GM21576 (cell line): ENCODE measurements at regions not wholly inside any gene's neighbourhood (a gene's known extent, or its start where the extent isn't known, plus 50 kb on each side); places are given as distances from the start of the nearest gene placed in this dataset.

Experiments used
- ATAC-seq: cut with Tn5 transposase; IDR thresholded peaks from one replicate; pipeline ENCODE4 v1.9.1; 2021; ENCODE audit warnings: mild to moderate bottlenecking, moderate library complexity; ENCODE audit not compliant: unreplicated experiment

DNA sequence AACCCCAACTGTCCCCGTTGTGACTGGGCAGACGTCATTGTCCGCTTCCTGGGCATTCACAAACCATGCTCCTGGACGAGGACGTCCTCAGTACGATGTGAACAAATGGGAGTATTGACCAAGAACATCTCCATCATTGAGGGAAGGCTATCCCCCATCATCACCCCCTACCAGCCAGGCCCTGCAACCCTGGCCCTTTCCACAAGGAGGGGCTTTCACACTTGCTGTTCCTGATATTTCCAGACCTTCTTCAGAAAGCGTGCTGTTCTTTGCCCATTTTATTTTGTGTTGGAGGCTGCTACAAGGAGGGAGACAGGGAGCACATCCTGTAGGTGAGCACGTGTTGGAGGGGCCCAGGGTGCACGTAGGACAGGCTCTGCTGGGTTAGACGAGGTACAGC lies 277.0 kb upstream of the LRRC3B start:
- ATAC-seq = no peak

DNA sequence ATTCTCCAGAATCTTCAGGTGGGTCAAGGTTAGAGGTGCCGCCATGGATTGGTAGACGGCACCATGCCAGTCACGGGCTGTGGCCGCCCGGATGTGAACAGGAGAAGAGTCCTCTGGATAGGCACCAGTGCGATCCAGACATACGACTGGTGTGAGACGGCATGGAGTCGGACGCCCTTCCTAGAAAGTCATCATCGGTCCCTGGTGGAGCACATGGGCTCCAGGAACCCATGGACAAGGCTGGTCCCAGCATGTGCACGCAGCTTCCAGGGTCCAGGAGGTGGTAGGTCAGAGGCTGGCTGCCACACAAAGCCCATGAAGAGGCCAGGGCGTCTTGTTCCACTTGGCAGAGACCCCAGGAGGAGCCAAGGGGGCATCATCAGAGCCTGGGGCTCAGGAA lies 276.1 kb upstream of the LRRC3B start:
- no peak for ATAC-seq

DNA sequence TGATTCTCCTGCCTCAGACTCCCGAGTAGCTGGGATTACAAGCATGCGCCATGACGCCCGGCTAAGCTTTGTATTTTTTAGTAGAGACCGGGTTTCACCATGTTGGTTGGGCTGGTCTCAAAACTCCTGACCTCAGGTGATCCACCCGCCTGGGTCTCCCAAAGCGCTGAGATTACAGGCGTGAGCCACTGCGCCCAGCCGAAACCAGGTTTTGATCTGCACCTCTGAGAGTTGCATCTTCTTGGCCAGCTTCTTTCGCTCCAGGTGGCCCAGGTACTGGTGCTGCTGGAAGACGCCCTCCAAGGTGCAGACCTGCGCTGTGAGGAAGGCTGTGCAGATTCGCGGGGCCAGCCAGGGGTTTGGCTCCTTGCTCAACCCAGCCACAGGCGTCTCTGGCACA lies 275.4 kb upstream of the LRRC3B start:
- no peak for ATAC-seq

DNA sequence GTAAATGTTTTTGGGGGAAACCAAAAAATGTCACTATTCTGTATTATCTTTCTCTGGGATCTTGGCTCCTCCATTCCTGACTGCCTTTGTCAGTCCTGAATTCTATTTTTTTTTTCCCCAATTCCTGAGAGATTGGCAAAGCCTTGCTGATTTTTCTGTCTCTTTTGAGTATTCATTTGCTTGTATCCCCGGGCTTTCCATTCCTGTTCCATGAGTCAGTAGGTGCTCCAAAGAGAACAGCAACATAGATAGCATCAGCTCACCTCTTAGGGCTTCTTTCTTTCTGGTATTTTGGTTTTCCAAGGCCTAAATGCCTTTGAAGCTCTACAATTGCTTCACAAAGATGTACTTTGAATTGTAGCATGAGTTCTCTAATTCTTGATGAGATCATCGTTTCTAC lies 271.7 kb upstream of the LRRC3B start:
- ATAC-seq = no peak

DNA sequence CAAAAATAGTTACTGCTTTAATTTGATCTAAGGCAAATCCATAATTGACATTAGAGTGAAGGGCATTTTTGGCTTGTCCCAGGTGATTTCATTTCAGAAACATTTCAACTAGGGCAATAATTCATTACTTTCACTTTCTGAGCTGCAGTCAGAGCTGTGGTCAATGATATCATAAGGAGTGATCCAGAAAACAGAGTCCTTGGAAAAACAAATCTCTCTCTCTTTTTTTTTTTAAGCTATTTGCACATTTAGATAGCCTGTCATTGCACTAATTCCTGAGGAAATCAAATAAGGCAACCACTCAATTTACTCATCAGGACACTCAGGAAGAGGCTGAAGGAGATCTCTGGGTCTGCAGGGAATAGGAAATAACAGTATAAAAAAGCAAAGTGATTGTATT lies 269.5 kb upstream of the LRRC3B start:
- ATAC-seq = no peak

DNA sequence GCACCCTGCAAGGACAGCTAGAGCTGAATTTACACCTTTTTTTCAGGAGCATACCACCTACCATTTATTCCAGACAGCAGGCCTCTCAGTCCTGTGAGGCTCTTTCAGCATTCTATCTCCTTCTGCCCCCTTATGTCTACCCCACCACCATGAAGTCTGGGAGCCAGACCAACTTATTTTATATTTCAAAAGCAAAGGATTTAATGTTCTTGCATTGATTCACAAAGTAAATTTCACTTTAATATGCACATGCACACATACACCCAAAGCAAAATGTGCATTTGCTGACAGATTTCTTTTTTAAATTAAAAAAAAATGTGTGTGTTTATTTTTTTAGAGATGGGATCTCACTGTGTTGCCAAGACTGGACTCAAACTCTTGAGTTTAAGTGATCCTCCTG lies 264.2 kb upstream of the LRRC3B start:
- ATAC-seq = no peak

DNA sequence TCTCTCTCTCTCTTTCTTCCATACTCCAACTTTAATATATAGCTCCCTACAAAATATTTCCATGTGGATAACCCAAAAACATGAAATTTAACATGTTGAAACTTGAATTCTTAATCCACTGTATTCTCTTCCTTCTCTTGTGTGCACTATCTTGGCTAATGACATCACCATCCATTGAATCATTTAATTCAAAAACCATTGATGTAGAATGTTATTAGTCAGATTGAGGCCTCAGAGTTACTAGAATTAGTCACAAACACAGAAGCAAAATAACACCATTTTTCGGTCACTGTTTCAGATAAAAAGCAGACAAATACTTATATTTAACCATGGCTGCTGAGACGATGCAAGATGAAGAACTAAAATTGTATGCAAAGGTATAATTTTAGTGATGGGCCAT lies 256.9 kb upstream of the LRRC3B start:
- ATAC-seq = no peak

DNA sequence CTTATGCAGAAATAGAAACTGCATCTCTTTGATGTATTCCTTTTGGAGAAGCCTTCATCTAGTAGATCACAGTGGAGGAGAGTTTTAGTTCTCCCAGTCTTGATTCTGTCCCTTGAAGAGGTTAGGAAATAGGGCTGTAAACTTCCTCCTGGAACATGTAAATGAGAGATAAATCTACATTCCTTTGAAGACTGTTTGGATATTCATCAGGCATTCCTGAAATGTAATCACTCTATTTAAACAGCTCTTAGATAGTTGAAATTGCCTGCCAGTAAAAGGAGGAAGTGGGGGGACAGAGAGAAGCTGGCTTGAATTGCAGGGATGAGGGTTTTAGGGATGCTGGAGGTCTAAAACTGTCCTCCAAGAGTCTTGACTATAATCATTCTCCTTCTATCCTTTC lies 254.3 kb upstream of the LRRC3B start:
- no peak for ATAC-seq

DNA sequence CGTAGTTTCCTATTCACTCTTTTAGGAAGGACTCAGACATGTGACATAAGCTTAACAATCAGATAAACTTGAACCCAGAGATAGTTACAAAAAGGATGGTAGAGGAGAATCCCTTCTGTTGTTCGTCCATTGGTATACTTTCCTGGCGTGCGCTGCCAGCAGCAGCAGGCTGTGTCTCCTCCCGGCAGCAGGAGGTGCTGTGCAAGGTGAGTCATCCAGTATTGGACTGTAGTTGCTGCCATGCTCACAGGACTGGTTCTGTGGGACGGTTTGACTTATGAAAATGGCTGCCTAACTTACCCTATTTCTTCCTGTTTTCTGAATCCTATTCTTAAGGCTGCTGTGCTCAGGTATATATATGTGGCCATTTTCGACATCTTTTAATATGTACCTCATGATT lies 253.4 kb upstream of the LRRC3B start:
- ATAC-seq = no peak

DNA sequence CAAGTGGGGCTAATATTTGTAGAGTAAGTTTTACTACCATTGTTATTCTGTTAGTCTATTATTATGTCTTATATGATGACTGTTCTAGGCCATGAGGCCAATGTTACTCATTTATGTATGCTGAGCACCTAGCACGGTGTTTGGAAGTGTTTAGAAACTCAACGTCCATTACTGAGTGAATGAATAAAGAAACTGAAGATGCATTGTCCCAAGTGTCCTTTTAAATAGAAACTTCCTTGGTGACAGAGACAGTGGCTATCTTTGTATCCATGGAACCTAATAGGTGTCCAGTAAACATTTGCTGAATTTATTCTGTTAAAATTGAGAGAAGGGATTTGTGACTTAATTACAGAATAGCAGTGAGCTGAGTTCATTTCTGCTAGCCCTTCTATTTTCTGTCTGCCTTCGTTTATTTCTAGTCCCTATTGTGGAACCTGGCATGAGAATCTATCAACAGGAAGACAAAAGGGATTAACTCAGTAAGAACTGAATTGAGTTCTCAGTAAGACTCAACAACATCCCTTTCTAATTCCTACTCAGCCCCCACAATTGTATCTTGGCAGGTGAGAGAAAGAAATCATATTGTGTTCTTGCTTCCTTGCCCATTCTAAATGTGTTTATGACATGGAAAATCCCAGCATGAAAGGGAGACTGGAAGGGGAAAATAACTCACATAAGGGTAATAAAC lies 246.6 kb upstream of the LRRC3B start:
- no peak for ATAC-seq

DNA sequence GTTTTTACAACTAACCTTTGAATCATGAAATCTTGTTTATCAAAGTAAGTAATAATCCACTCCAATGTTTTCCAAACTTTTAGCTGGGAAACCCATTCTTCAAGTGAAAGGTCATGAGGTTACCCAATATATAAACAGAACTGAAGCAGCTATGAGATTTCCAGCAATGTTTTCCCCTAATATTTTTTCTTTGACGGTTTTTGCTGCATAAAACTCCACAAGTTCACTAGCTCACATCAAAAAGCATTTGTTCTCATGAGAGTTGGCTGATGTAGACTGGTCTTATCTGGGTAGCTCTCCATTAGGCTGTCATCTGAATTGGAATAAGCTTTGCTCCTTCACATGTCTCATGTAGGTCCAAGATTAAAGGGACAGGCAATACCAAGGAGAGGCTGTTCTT lies 241.2 kb upstream of the LRRC3B start:
- ATAC-seq = no peak

DNA sequence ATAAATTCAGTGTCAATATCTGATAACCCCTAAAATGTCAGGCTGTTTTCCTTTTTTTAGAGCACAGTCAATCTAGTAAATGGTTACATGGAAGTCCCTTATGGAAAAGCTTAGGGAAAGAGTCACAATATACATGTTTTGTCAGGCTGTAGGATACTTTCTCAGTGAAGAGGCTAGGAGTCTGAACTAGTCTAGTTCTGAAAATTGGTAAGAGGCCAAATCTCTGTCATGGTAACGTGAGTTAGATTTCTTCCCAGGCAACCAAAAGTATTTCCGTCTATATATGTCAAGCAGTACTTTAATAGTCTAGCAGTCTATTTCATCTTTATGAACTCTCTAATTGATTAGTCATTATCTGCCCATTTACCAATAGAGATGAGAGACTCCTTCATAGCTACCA lies 215.9 kb upstream of the LRRC3B start:
- no peak for ATAC-seq

DNA sequence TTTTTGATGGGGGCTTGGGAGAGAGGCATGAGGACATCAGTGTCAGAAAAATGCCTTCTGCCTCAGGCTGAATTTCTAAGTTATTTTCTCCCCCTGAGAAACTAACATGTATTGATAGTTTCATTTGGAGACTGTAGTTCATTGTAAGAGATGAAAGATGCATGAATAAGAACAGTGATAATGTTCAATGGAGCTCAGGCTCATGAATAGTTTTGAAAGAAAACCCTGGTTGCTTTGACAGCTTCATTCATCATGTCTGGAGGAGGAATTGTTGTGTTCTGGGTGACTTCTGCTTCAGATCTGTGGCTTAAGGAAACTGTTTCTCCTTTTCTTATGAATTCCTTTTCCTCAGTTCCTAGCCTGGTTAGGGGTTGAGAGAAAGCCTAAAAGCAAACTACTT lies 204.0 kb upstream of the LRRC3B start:
- ATAC-seq = no peak

DNA sequence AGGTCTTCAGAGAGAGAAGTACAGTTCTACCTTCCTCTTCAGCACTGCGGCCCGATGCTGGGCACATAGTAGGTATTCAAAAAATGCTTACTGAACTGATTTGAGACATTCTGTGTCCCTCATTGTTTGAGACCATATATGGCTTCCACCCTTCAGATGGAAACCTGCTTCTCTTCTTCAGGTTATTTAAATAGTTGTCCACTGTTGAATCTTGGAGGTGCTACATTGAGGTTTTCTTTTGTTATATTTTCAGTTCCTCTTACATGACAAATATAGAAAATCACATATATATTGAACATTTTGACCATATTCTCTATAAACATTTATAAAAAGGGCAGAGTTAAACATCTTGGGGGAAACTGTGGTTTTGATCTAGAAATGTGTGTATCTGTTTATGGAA lies 200.2 kb upstream of the LRRC3B start:
- no peak for ATAC-seq

DNA sequence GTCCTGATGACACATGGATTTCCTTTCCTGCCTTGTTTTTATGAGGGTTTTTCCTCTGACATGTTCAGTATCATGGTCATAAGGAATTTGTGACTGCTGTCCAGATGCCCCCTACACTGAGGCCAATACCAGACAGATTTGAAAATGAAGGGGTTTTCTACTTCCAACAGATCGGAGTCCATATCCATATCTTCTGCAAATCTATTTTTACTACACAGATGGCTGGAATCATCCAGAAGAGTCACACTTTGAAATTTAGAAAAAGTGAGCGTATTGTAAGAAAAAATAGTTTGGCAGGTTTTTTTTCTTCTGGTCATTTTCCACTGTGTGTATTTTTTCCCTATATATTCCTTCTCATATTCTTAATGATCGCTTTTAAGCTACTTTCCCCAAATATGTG lies 197.5 kb upstream of the LRRC3B start:
- no peak for ATAC-seq

DNA sequence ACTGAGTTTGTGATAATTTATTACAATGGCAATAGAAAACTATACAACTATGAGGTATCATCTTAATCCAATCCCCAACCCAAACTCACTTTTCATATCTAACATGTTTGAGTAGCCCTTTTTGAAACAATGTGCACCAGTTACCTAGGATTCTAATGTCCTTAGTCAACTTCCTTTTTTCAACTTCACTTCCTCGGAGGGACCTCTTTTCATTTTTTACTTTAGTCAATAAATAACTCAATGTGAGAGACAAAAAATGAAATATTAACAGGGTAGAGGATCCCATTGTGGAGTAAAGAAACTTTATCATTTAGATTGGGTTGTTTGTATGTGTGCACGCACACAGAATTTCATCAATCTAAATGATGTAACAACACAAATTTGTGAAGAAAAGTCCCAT lies 193.6 kb upstream of the LRRC3B start:
- ATAC-seq = no peak

DNA sequence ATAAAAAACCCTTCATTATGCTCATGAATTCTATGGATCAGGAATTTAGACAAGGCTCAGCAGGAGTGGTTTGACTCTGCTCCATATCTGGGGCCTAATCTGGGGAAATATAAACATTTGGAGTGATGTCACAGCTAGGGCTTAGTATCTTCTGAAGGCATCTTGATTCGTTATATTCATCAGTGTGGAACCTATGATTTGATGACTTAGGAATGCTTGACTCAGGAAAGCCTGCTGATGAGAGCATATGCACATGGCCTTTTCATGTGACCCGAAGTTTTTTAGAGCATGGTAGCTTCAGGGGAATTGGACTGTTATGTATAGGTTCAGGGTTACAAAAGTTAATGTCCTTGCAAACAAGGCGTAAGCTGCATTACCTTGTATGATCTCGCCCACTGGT lies 184.9 kb upstream of the LRRC3B start:
- ATAC-seq = no peak

DNA sequence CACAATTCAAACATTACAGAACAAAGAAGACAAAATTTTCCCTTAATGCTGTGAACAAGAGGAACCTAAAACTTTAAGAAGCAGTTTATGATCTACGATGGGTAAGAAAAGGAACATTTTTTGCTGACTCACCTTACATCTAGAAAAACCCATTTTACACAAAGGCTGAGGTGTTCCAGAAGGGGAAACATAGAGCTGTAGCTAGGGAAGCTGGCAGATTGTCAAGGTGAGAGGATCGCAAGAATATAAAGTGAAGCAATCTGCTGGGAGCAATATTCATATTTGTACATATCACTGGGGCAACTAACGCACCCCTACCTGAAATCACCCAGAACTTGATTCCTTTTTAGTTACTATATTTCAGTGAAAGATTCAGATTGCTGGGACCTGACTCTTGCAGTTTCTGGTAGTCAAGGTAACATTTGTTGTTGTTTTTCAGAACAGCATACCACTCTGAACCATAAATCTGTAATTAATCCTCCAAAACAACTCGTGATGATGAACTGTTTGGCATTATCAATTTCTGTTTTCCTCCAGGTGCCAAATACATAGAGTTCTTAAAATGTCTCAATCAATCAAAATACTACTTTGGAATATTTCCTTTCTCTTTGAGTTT lies 184.1 kb upstream of the LRRC3B start:
- ATAC-seq = no peak

DNA sequence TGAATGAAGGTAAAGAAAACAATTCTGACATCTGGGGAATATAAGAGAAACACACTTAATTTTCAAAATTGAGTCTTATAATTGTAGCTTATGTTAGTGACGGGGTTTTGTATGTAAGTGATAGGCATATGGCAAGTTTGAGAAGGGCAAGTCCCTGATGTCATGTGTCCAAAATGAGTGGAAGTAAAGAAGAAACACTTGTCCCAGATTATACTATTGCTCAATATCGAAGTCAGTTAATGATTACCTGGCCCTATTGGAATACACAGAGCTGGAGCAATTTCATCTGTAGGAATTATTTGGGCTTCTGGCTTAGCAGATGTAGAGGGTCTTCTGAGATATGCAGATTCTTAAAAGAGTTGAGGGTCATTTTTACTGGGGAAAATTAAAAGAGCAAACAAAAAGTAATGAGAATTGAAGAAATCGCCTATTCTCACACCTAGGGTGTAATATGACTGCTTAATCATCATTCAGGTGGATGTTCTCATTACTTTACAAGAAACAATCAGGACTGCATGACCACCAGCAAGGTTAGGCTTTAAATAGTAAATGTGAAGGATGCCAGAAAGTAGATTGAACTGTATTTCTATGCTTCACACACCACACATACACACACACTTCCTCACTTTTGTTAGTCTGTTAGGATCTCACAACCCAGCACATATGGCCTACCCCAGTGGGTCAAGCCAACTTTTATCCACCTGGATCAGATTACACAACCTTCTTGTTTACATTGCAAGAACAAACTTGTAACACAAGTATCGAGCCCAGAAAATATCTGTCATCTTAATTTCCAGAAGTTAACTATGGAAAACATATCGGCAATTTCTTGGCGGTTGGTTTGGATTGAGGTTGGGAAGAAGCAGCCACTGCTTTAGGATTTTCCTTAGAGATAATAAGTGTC lies 183.3 kb upstream of the LRRC3B start:
- no peak for ATAC-seq

DNA sequence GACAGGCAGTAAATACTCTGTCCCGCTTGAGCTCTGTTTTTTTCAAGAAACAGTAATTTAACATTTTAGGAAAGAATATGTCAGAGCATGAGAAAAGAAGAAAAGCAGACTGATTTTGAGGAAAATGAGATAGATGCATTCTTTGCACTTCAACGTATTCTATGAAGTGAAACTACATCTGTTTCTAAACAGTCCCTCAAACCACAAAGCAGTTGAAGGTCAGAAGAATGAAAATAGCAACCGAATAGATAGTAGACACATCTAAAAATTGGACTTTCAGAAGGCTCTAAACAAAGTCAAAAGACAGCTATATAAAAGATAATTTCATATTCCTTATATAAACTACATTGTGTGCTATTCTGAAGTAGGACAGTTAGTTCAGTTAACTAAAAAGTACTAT lies 172.6 kb upstream of the LRRC3B start:
- ATAC-seq = no peak

DNA sequence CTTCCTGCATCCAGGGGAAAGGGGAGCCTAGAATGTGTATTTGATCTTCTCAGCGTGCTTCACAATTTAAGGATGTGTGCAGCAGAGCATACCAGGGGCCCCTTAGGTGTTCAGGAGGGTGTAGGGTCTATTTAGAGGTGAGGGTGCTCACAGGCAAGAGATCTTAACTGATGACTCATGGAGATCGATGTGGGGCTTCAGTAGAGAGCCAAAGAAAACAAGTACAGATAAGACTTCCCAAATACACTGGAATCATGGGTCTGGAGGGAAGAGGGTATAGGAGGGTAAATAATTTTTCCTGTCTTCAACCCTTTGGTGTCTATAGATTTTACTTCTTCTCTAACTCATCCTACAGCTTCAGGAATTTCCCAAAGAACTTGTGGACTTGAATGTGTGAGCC lies 170.2 kb upstream of the LRRC3B start:
- no peak for ATAC-seq

DNA sequence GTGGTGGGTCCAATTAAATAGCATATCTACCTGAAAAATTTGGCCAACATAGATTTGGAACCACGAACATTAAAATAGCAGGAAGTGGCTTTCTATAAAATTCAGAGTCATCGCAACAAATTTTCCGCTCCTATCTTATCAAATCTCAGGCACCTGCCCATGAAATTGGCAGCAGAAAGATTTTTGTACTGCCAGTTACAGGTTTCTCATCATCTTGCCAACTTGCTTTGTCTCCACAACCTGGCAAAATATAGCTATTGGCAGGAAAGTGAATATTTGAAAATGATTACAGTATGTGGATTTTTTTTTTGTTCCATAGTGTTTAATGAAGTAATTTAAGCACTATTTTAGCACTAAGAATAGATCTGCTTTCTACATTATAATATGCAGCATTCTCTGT lies 161.6 kb upstream of the LRRC3B start:
- ATAC-seq = no peak
